ENCODE measurements at regions not wholly inside any gene's neighbourhood (a gene's known extent, or its start where the extent isn't known, plus 50 kb on each side); places are given as distances from the start of the nearest gene placed in this dataset.

GRCh38 chr18:56176751-56177150 lies 461.6 kb downstream of the TXNL1 start:
- H4K20me1 ChIP-seq (ENCODE audit: control insufficient read depth, insufficient read depth, low read depth, low read length), result no peaks in the 10 kb centered on the region
- no peak overlapping the region for H3K4me3 ChIP-seq (ENCODE audit: low read length)
- no peaks in the 10 kb centered on the region for H3K9me3 ChIP-seq (ENCODE audit: control insufficient read depth, insufficient read depth, low read length)
- TF ChIP-seq CTCF (IDR thresholded peaks at IDR 0.05; ENCODE audit: low read depth, low read length, poor library complexity, severe bottlenecking), result no peak
- no peak for TF ChIP-seq EZH2phosphoT487 (IDR thresholded peaks at IDR 0.05; ENCODE audit: borderline replicate concordance, low read length)
- H3F3A ChIP-seq (ENCODE audit: control insufficient read depth, insufficient read depth), result no peaks in the 10 kb centered on the region
- H3K4me2 ChIP-seq (ENCODE audit: low read length), result no peak overlapping the region
- no peaks in the 10 kb centered on the region for H3K9me2 ChIP-seq (replicated peaks; ENCODE audit: control insufficient read depth, low read length)
- H3K27me3 ChIP-seq (ENCODE audit: control insufficient read depth, low read length), result no peaks in the 10 kb centered on the region
- no peaks in the 10 kb centered on the region for H3K4me1 ChIP-seq (ENCODE audit: control insufficient read depth, low read length)
- H3K79me2 ChIP-seq (ENCODE audit: control insufficient read depth, low read length), result no peaks in the 10 kb centered on the region
- no peaks in the 10 kb centered on the region for H3K36me3 ChIP-seq (ENCODE audit: control insufficient read depth, low read length)
- no peak overlapping the region for H3K27ac ChIP-seq (ENCODE audit: low read depth, low read length)

GRCh38 chr18:56175330-56176001 lies 462.9 kb downstream of the TXNL1 start:
- H3K4me2 ChIP-seq (ENCODE audit: low read length), result no peak overlapping the region
- TF ChIP-seq EZH2phosphoT487 (IDR thresholded peaks at IDR 0.05; ENCODE audit: borderline replicate concordance, low read length) (no peak), CTCF (IDR thresholded peaks at IDR 0.05; ENCODE audit: low read depth, low read length, poor library complexity, severe bottlenecking) (no peak)
- H3K4me3 ChIP-seq (ENCODE audit: low read length), result no peak overlapping the region
- no peaks in the 10 kb centered on the region for H3K9me3 ChIP-seq (ENCODE audit: control insufficient read depth, insufficient read depth, low read length)
- no peaks in the 10 kb centered on the region for H3K27me3 ChIP-seq (ENCODE audit: control insufficient read depth, low read length)
- no peaks in the 10 kb centered on the region for H3K4me1 ChIP-seq (ENCODE audit: control insufficient read depth, low read length)
- no peak overlapping the region for H3K27ac ChIP-seq (ENCODE audit: low read depth, low read length)
- H3K79me2 ChIP-seq (ENCODE audit: control insufficient read depth, low read length), result no peaks in the 10 kb centered on the region
- H4K20me1 ChIP-seq (ENCODE audit: control insufficient read depth, insufficient read depth, low read depth, low read length), result no peaks in the 10 kb centered on the region
- H3K9me2 ChIP-seq (replicated peaks; ENCODE audit: control insufficient read depth, low read length), result no peaks in the 10 kb centered on the region
- no peaks in the 10 kb centered on the region for H3F3A ChIP-seq (ENCODE audit: control insufficient read depth, insufficient read depth)
- no peaks in the 10 kb centered on the region for H3K36me3 ChIP-seq (ENCODE audit: control insufficient read depth, low read length)

GRCh38 chr18:56173542-56174220 lies 464.7 kb downstream of the TXNL1 start:
- H3K27me3 ChIP-seq (ENCODE audit: control insufficient read depth, low read length), result no peaks in the 10 kb centered on the region
- H3F3A ChIP-seq (ENCODE audit: control insufficient read depth, insufficient read depth), result no peaks in the 10 kb centered on the region
- no peak overlapping the region for H3K27ac ChIP-seq (ENCODE audit: low read depth, low read length)
- H3K4me2 ChIP-seq (ENCODE audit: low read length), result no peak overlapping the region
- no peaks in the 10 kb centered on the region for H3K79me2 ChIP-seq (ENCODE audit: control insufficient read depth, low read length)
- H3K9me2 ChIP-seq (replicated peaks; ENCODE audit: control insufficient read depth, low read length), result no peaks in the 10 kb centered on the region
- H3K4me1 ChIP-seq (ENCODE audit: control insufficient read depth, low read length), result no peaks in the 10 kb centered on the region
- no peaks in the 10 kb centered on the region for H3K9me3 ChIP-seq (ENCODE audit: control insufficient read depth, insufficient read depth, low read length)
- no peaks in the 10 kb centered on the region for H3K36me3 ChIP-seq (ENCODE audit: control insufficient read depth, low read length)
- no peaks in the 10 kb centered on the region for H4K20me1 ChIP-seq (ENCODE audit: control insufficient read depth, insufficient read depth, low read depth, low read length)
- H3K4me3 ChIP-seq (ENCODE audit: low read length), result no peak overlapping the region
- TF ChIP-seq EZH2phosphoT487 (IDR thresholded peaks at IDR 0.05; ENCODE audit: borderline replicate concordance, low read length) (no peak), CTCF (IDR thresholded peaks at IDR 0.05; ENCODE audit: low read depth, low read length, poor library complexity, severe bottlenecking) (no peak)
